GM19240 (cell line): ENCODE measurements at regions not wholly inside any gene's neighbourhood (a gene's known extent, or its start where the extent isn't known, plus 50 kb on each side); places are given as distances from the start of the nearest gene placed in this dataset.
"Not testable (repeated sequence)": the region's sequence is repeated elsewhere in the genome, so short reads cannot be mapped to it uniquely, and the experiment has no call there.

ENCODE experiments used
- DNase-seq: peaks from one replicate; pipeline ENCODE4 v3.0.0; 2011; ENCODE audit warnings: low spot score; ENCODE audit not compliant: insufficient read length

DNA sequence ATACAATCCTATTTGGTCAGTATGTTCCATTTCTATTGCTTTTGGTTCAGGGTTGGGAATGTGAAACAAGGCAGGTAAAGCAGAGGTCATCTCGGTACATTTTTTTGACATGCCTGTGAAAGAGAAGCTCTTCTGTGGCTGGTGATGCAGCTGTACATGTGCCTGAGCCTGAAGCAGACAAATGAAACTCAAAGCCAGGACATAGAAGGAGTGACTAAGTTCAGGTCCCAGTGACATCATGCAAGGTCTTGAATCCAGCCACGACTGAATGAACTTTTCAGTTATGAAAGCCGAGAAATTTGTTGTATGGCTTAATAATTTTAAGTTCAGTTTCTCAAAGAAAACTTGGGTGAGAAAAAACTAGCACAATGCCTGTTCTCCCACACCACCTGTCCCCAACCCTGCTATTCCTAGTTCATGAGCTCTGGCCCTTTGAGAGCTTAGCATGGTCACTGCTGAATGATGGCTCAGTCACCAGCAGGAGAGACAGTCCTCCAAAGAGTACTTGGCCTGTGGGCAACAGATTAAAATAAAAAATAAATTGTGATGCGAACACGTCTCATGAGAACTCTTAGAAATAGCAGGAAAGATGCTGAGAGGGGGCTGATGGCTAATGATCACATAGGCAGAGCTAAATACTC is 600.2 kb upstream of the GRM7 start:
- DNase-seq = peak; percentile 8

DNA sequence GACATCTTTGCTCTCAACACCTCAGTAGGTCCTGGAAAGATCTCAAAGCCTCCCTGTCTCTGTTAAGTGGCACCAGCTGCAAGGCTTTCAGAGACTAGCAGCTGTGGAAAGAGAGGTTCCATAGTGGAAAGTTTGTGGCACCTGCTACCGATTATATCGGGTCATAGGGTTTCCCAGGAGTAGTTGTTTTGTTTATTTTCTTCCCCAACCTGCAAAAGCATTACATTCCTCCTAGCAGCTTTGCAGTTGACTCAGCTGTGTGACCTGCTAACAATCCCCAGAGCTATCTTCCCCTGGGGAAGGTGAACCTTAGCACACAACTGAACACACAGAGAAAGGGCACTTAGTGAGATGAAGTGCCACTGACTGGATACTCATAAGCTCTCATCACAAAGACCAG is 598.9 kb upstream of the GRM7 start:
- no peak for DNase-seq

DNA sequence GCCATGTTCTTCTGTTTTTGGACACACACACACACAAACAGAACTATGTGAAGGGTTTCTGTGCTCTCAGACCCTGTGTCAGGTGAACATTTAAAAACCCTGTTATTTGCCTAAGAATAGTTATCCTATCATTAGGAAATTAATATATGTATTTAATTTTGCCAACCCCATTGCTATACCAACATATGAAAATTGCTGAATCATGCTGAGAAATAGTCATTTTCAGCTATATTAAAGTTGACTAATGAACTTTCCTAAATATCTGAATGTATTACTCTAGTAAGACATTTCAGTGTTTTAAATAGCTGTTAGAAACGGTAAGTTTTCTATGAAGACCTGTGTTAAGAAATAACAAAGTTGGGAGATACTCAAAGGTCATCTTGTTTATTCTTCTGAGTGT is 596.9 kb upstream of the GRM7 start:
- DNase-seq = no peak

DNA sequence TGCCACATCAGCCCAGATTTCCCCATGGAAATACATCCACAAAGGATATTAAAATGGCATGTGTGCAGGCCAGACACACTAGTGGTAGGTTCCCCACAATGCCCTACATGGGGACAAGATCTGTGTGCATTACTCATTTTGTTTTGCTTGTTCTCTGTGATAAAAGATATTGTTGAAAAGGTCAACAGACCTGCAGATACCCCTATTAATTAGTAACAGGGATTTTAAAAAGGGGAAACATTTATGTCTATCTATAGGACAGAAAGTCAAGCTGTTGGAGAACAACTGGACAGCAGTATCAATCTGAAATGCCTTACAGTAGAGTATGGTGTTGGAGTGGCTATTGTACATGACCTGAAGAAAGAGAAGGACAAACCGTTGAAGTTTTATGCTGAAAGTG is 596.0 kb upstream of the GRM7 start:
- DNase-seq = no peak

DNA sequence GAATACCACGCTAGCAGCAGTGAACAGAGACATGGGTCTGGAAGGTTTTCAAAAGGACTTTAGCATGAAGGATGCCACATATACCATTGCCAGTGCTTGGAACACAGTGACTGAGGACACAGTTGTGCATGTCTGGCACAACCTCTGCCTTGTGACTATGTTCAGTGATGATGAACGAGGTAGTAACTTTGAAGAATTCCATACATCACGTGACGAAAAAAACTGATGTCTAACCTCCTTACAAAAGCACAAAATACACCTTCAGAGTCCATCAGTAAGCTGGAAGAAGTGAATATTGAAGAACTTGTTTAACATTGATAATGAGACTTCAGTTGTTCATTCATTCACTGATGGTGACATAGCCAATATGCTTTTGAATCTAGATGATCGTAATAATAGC is 594.8 kb upstream of the GRM7 start:
- DNase-seq = no peak

DNA sequence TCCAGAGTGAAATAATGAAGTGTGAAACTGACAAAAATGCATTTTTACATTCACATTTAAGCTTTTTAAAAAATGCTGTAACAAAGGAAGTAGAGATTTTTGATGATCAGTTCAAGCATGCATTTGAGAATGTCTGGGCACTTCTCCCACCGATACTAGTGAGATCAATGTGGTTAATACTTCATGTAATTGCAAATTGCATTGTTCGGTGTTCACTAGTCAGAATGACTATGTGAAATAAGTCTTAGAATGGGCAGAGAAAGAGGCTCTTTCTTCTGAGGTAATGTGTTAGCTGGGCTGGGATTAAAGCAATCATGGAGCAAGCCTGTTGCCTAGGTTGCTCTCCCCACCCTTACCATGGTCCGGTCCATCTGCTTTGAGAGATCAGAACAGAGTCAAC is 587.0 kb upstream of the GRM7 start:
- no peak for DNase-seq

DNA sequence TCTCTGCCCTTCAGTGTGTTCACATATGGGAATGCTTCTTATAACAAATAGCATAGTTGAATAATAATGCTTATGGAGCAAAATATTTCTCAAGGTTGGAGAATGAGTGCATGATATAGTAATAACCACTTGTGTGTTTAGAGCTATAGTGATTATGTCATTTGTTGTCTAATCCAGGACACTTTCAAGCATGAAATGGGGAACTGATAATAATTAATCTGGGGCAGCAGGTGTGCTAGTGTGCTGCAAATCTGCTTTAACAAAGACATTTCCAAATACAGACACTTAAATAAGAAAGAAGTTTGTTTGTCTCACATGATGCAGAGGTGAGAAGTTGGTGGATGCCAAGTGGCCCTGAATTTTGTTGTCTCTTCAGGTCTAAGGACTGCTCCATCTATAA is 579.3 kb upstream of the GRM7 start:
- no peak for DNase-seq

DNA sequence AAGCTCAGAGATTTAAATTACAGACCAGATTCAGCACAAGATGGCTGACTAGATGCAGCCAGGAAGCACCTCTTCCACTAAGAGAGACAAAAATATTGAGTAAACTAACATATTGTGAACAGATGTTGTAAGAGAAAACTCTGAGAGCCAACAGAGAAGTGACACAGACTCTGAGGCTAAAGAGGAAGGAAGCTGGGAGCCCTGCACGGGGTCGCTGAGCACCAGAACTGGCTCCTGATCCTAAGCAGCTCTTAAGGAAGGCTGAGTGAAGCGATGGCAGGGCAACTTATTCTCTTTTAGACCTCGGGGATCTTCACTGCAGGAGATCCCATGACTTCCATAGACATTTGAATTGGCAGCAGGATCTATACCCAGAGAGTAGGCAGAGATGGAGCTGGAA is 578.0 kb upstream of the GRM7 start:
- no peak for DNase-seq

DNA sequence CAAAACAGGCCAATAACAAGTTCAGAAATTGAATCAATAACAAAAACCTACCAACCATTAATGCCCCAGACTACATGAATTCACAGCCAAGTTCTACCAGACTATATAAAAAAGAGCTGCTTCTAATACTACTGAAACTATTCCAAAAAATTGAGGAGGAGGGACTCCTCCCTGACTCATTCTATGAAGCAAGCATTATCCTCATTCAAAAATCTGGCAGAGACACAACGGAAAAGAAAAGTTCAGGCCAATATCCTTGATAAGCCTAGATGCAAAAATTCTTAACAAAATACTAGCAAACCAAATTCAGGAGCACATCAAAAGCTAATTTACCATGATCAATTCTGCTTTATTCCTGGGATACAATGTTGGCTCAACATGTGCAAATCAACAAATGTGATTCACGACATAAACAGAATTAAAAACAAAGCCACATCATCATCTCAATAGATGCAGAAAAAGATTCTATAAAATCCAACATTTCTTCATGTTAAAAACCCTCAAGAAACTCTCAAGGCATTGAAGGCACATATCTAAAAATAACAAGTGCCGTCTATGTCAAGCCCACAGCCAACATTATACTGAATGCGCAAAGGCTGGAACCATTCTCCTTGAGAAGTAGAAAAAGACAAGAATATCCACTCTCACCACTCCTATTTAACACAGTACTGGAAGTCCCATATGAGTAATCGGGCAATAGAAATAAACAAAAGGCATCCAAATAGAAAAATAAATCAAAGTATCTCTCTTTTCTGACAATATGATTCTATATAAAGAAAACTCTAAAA is 573.6 kb upstream of the GRM7 start:
- DNase-seq = no peak

DNA sequence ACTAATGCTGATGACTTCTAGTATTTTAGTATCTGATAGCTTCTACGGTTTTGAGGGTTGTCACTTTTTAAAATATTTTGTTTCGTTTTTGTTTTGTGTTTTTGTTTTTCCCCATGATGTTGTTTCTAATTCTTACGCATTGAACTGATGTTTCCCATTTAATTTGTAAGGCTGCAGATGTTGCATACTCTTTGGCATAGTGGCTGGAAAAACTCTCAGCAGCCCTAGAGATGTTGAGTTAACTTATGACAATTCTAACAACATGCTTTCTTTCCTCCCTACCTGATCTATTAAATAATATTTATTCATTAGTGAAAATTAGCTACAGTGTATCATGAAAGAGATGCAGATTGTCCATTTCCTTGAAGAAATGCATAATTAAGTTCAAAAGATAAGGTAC is 559.3 kb upstream of the GRM7 start:
- DNase-seq = no peak

DNA sequence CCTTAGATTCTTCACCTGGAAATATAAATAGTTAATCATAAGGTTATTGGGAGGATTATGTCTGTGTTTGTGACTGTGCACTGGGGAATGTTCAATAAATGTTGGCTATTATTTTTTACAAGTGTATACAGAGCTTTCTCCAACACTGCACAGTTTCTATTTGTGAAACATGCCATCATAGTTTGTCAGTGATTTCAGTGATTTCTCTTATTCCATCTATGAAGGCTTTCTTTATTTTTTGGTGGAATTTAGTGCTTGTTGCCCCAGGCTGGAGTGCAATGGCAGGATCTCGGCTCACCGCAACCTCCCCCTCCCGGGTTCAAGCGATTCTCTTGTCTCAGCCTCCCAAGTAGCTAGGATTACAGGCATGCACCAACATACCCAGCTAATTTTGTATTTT is 545.0 kb upstream of the GRM7 start:
- DNase-seq = no peak

DNA sequence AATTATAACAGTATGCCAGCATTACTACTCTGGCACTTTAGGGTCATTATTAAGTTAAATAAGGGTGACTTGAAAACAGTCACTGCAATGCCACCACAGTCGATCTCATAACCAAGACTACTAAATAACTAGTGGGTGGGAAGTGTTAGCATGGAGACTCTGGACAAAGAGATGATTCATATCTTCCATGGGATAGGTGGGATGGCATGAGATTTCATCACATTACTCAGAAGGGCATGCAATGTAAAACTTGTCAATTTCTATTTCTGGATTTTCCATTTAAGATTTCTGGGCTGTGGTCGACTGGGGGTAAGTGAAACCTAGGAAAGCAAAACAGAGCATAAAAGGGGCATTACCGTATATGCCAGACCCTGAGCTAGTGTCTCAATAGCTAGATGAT is 538.9 kb upstream of the GRM7 start:
- DNase-seq = no peak

DNA sequence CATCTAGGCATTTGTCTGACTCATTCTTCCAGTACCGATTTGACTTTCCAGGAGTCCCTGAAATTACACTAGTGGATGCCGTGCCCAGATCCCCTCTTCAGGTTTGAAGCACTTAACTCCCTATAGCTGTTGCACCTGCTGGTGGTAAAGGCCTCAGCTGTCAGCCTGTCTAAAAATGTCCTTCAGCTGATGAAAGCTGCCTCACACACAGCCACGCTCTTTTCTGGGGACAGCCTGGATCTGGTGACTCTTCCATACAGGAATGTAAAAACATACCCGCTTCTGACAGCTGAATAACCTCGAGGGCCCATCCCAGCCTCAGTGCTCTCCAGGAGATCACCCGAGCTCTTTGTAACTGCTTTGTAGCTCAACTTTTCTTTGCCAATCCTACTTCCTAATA is 534.1 kb upstream of the GRM7 start:
- no peak for DNase-seq

DNA sequence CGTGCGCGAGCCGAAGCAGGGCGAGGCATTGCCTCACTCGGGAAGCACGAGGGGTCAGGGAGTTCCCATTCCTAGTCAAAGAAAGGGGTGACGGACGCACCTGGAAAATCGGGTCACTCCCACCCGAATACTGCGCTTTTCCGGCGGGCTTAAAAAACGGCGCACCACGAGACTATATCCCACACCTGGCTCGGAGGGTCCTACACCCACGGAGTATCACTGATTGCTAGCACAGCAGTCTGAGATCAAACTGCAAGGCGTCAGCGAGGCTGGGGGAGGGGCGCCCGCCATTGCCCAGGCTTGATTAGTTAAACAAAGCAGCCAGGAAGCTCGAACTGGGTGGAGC is 520.0 kb upstream of the GRM7 start:
- DNase-seq = not testable (repeated sequence)

DNA sequence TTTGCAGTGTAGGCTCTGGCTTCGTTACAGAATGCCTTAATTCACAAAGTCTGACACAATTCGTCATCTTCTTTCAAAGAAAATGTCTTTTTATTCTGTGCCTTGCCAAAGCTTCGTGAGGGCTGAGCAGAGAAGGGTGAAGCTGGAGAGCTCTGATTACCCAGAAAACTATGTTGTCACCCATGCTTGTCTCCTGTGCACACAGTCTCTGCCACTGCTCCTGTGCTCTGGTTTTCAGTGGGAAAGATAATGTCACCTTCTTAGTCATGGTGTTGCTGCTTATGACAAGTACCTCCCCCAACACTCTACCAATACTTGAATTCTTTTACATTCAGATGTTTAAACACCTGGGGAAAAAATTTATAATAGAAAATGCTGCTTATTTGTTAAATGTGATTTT is 509.2 kb upstream of the GRM7 start:
- DNase-seq = no peak

DNA sequence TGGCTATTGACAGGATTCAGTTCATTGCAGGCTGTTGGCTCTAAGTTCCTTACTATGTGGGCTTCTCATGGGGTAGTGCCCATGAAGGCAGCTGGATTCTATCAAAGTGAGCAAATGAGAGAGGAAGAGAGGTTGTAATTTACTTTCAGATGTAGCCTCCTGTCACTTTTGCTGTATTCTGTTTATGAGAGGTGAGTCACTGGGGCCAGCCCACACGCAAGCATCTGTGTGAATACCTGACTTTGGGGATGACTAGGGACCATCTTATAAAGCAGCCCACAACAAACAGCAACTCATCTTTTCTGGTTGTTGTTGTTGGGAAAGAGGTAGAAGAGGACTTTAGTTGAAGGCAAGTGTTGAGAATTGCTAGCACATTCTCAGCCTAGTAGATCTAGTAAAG is 506.3 kb upstream of the GRM7 start:
- DNase-seq = no peak

DNA sequence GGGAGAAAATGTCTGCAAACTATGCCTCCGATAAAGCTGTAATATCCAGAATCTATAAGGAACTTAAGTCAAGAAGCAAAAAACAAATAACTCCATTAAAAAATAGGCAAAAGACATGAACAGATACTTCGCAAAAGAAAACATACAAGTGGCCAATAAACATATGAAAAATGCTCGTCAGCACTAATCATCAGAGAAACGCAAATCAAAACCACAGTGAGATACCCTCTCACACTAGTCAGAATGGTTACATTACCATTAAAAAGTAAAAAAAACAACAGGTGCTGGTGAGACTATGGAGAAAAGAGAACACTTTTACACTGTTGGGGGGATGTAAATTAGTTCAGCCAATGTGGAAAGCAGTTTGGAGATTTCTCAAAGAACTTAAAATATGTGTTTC is 498.5 kb upstream of the GRM7 start:
- no peak for DNase-seq

DNA sequence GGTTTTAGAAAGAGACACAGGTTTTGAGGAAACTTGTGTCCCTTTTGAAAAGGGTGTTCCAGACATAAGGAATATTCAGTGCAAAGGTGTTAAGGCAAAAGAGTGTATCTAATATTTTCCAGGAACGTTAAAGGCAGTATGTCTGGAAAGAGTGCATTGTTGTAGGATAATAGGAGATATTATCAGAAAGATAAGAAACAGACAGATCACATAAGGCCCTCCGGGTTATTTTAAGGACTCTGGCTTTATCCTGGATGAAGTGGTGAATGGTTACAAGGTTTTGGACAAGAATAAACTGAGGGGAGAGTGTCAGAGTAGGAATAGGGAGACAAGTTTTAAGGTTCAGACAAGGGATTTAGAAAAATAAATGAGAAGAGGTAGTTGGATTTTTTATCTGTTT is 493.7 kb upstream of the GRM7 start:
- no peak for DNase-seq

DNA sequence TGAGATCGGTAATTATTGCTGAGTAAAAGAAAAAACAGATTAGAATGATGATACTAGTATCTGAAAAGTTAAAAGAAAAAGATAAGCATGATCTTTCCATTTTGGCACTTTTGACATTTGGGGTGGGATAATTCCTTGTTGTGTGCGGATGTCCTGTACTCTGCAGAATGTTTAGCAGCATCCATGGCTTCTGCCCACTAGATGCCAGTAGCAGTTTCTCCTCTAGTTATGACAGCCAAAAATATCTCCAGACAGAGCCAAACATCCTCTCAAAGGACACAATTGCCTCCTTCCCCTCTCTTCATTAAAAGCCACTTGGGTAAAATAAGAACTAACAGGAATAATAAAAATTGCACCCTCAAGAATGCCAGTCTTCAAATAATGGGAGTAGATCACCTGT is 468.8 kb upstream of the GRM7 start:
- no peak for DNase-seq

DNA sequence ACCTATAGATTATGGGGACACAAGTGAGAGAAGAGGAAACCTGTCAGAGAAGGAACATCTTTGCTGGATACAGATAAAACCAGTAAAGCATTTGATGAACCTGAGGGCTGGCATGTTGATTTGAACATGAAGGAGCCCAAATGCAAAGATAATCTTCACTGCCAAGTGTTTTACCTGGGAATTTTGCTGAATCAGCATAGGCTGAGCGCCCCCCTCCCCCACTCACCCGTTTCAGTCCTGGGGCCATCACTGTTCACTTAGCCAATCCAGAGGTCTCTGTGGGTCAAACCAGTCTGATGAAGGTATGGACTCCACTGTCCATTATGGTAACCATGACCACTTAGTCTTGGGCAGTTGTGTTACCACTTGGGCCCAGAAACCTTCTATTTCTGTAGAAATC is 466.0 kb upstream of the GRM7 start:
- DNase-seq = no peak

DNA sequence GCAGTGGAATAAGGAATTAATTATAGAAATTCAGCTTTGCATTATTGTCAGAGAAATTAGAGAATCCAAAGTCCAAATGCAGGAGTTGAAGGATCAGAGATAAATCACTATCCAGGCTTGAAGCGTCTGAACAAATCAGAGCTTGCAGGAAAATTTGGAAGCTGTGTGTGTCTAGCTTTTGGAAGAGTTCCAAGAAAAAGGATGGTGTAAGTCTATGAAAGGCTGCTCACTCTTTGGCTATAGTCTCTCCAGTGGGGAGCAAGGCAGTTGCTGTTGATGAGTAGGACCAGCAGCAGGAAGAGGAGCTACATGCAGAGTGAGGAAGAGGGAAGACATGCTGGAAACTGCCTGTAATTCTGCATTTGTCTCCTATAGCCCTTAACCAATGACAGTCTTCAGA is 464.3 kb upstream of the GRM7 start:
- DNase-seq = no peak

DNA sequence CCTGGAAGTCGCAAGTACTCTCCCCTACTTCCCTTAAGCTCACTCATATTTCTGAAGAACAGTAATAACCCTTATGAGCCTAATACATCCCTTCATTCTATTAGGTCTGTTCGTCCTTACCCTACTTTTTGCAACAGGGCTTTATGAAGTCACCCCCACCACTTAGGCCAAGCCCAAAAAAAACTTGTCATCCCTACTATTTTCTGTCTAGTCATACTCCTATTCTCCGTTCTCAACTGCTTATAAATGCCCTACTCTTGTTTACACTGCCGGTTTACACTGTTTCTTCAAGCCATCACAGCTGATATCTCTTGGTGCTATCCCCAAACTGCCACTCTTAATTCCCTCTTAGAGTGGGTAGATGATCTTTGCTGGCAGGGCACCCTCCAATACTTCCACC is 458.2 kb upstream of the GRM7 start:
- DNase-seq = not testable (repeated sequence)

DNA sequence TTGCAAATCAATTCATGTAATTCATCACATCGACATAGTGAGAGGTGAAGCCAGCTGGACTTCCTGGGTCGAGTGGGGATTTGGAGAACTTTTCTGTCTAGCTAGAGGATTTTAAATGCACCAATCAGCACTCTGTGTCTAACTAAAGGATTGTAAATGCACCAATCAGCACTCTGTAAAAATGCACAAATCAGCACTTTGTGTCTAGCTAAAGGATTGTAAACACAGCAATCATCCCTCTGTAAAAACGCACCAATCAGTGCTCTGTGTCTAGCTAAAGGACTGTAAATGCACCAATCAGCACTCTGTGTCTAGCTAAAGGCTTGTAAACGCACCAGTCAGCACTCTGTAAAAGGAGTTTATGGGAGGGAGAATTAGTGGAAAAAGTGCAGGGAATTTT is 454.0 kb upstream of the GRM7 start:
- DNase-seq = not testable (repeated sequence)
